ENCODE measurements at regions not wholly inside any gene's neighbourhood (a gene's known extent, or its start where the extent isn't known, plus 50 kb on each side); places are given as distances from the start of the nearest gene placed in this dataset.

DNA sequence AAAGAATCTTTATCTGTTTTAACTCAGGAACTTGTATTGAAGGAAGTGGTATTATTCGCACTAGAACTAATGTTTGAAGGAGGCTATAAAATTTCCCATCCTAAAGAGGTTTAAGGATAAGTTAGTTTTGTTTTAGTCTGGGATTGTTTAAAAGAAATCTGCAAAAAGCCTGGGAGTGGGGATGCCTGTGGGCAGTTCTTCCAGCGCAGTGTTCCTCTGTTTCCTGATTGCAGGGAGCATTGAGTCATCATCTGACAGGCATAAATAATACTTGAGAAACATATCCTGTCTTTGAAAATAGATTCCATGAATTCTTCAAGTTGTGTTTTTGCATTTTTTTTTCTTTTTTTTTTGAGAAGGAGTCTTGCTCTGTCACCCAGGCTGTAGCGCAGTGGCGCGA lies 350.8 kb upstream of the PTBP2 start:
- TF ChIP-seq, protein P1, sequence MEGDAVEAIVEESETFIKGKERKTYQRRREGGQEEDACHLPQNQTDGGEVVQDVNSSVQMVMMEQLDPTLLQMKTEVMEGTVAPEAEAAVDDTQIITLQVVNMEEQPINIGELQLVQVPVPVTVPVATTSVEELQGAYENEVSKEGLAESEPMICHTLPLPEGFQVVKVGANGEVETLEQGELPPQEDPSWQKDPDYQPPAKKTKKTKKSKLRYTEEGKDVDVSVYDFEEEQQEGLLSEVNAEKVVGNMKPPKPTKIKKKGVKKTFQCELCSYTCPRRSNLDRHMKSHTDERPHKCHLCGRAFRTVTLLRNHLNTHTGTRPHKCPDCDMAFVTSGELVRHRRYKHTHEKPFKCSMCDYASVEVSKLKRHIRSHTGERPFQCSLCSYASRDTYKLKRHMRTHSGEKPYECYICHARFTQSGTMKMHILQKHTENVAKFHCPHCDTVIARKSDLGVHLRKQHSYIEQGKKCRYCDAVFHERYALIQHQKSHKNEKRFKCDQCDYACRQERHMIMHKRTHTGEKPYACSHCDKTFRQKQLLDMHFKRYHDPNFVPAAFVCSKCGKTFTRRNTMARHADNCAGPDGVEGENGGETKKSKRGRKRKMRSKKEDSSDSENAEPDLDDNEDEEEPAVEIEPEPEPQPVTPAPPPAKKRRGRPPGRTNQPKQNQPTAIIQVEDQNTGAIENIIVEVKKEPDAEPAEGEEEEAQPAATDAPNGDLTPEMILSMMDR (IDR thresholded peaks at IDR 0.05 in 4 of 5, conservative IDR thresholded peaks at IDR 0.05 in 1 of 5), result no peak
- no peak for TF ChIP-seq POLR2A (IDR thresholded peaks at IDR 0.05)

Measured in gastrocnemius medialis (tissue), 4 donors.